MM.1S (cell line): ENCODE measurements at regions not wholly inside any gene's neighbourhood (a gene's known extent, or its start where the extent isn't known, plus 50 kb on each side); places are given as distances from the start of the nearest gene placed in this dataset.

Experiments used
- DNase-seq: peaks from one replicate; pipeline ENCODE4 v3.0.0-alpha.2; 2015
- H2AFZ ChIP-seq: fragments of 300-600 bp; sonication (generic); 2 replicates; pipeline ENCODE4 v1.6.0; 2016; ENCODE audit warnings: antibody characterized with exemption, low read length
- H3F3A ChIP-seq: fragments of 300-600 bp; sonication (generic); 2 replicates; pipeline ENCODE4 v1.6.1; 2016; ENCODE audit warnings: mild to moderate bottlenecking, antibody characterized with exemption, low read length, moderate library complexity, mixed read lengths; ENCODE audit not compliant: insufficient read depth
- H3K27ac ChIP-seq: fragments of 300-600 bp; sonication (generic); 2 replicates; pipeline ENCODE4 v1.5.1; 2016; ENCODE audit warnings: mild to moderate bottlenecking, low read length
- H3K27me3 ChIP-seq: fragments of 300-600 bp; sonication (generic); replicated peaks from 2 replicates; pipeline ENCODE4 v1.6.0; 2016; ENCODE audit warnings: low read length; ENCODE audit not compliant: insufficient read depth
- H3K36me3 ChIP-seq: fragments of 300-600 bp; sonication (generic); replicated peaks from 2 replicates; pipeline ENCODE4 v1.6.1; 2016; ENCODE audit warnings: mild to moderate bottlenecking, low read length, mixed read lengths; ENCODE audit not compliant: insufficient read depth
- H3K4me1 ChIP-seq: fragments of 300-600 bp; sonication (generic); 2 replicates; pipeline ENCODE4 v1.6.1; 2016; ENCODE audit warnings: low read length, mixed read lengths
- H3K4me2 ChIP-seq: fragments of 300-600 bp; sonication (generic); 2 replicates; pipeline ENCODE4 v1.6.0; 2016; ENCODE audit warnings: low read depth, low read length
- H3K4me3 ChIP-seq: fragments of 300-600 bp; sonication (generic); 2 replicates; pipeline ENCODE4 v1.5.1; 2016; ENCODE audit warnings: low read length, mixed read lengths
- H3K79me2 ChIP-seq: fragments of 300-600 bp; sonication (generic); 2 replicates; pipeline ENCODE4 v1.6.1; 2016; ENCODE audit warnings: mixed run types, low read length, mixed read lengths
- H3K9ac ChIP-seq: fragments of 300-600 bp; sonication (generic); 2 replicates; pipeline ENCODE4 v1.6.1; 2016; ENCODE audit warnings: low read length, mixed read lengths
- H3K9me2 ChIP-seq: fragments of 300-600 bp; sonication (generic); replicated peaks from 2 replicates; pipeline ENCODE4 v1.6.1; 2016; ENCODE audit warnings: mild to moderate bottlenecking, low read length, mixed read lengths; ENCODE audit not compliant: insufficient read depth
- H3K9me3 ChIP-seq: fragments of 300-600 bp; sonication (generic); replicated peaks from 2 replicates; pipeline ENCODE4 v1.6.1; 2016; ENCODE audit warnings: mild to moderate bottlenecking, low read length, mixed read lengths; ENCODE audit not compliant: insufficient read depth
- H4K20me1 ChIP-seq: fragments of 300-600 bp; sonication (generic); 2 replicates; pipeline ENCODE4 v1.6.1; 2016; ENCODE audit warnings: mild to moderate bottlenecking, low read length, moderate library complexity, mixed read lengths; ENCODE audit not compliant: insufficient read depth
- CTCF ChIP-seq: fragments of 300-600 bp; sonication (generic); IDR thresholded peaks from 2 replicates; pipeline ENCODE4 v1.5.1; 2016; ENCODE audit warnings: antibody characterized with exemption, low read length, mixed read lengths
- EZH2 ChIP-seq: fragments of 300-600 bp; sonication (generic); optimal IDR thresholded peaks from 2 replicates; pipeline ENCODE3; 2017; ENCODE audit warnings: low read depth, mild to moderate bottlenecking, antibody characterized with exemption, low read length, mixed read lengths
- EZH2phosphoT487 ChIP-seq: fragments of 300-600 bp; sonication (generic); IDR thresholded peaks from 2 replicates; pipeline ENCODE4 v1.6.1; 2018; ENCODE audit warnings: antibody characterized with exemption, low read length

DNA sequence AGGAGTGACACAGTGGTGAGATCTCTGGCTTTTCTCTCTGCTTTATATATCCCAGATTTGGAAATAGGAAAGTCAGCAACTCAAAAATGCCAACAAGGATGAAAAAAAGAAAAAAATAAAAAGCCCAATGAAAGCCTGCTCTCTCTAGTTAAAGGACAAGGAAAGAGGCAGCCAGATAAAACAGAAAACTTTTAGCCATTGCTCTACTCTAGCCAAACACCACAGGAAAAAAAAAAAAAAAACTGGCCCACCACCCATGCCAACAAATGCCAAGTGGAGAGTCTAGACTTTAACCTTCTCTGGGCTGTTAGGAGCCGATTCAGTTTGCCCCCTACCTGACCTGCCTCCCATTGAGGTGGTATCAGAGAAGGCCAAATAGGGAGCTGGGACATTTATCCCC, 222.3 kb upstream of the TMTC1 start:
- no peaks in the 10 kb centered on the region for H3K27me3 ChIP-seq
- no peak for DNase-seq
- H3K27ac ChIP-seq = no peak overlapping the region
- H3F3A ChIP-seq = no peaks in the 10 kb centered on the region
- H3K4me1 ChIP-seq = peaks cover 10% of the 10 kb centered on the region
- no peak overlapping the region for H3K9ac ChIP-seq
- no peaks in the 10 kb centered on the region for H3K79me2 ChIP-seq
- H3K9me3 ChIP-seq = no peaks in the 10 kb centered on the region
- H3K9me2 ChIP-seq = no peaks in the 10 kb centered on the region
- TF ChIP-seq EZH2phosphoT487 (no peak), CTCF (no peak), EZH2 (no peak)
- H3K4me3 ChIP-seq = no peak overlapping the region
- no peak overlapping the region for H3K4me2 ChIP-seq
- H3K36me3 ChIP-seq = no peaks in the 10 kb centered on the region
- no peaks in the 10 kb centered on the region for H4K20me1 ChIP-seq
- no peak overlapping the region for H2AFZ ChIP-seq

GRCh38 chr12:30003321-30003720, 219.6 kb upstream of the TMTC1 start:
- H3K9me3 ChIP-seq = no peaks in the 10 kb centered on the region

DNA sequence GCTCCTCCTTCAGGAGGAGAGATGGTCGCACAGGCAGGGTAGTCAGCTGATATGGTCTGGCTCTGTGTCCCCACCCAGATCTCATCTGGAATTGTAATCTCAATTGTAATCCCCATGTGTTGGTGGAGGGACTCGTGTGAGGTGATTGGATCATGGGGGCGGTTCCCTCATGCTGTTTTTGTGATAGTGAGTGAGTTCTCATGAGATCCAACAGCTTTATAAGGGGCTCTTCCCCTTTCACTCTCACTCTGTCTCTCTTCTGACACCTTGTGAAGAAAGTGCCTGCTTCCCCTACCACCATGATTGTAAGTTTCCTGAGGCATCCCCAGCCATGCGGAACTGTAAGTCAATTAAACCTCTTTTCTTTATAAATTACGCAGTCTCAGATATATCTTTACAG, 218.9 kb upstream of the TMTC1 start:
- H3K4me3 ChIP-seq = no peak overlapping the region
- DNase-seq = no peak
- H3K36me3 ChIP-seq = no peaks in the 10 kb centered on the region
- no peak for TF ChIP-seq EZH2
- no peaks in the 10 kb centered on the region for H3K79me2 ChIP-seq
- H3K9me3 ChIP-seq = no peaks in the 10 kb centered on the region
- no peaks in the 10 kb centered on the region for H3K27me3 ChIP-seq
- H3K4me2 ChIP-seq = no peak overlapping the region
- H3K27ac ChIP-seq = no peak overlapping the region
- H3K9ac ChIP-seq = no peak overlapping the region
- no peaks in the 10 kb centered on the region for H4K20me1 ChIP-seq
- peaks cover 10% of the 10 kb centered on the region for H3K4me1 ChIP-seq
- no peak overlapping the region for H2AFZ ChIP-seq
- no peaks in the 10 kb centered on the region for H3F3A ChIP-seq
- no peaks in the 10 kb centered on the region for H3K9me2 ChIP-seq

More at GRCh38 chr12:30003321-30003720, 219.6 kb upstream of the TMTC1 start:
- no peaks in the 10 kb centered on the region for H4K20me1 ChIP-seq
- no peak overlapping the region for H3K4me3 ChIP-seq
- no peaks in the 10 kb centered on the region for H3F3A ChIP-seq
- no peak overlapping the region for H3K9ac ChIP-seq
- H3K27ac ChIP-seq = no peak overlapping the region
- no peak for DNase-seq
- no peaks in the 10 kb centered on the region for H3K36me3 ChIP-seq
- H3K4me1 ChIP-seq = peaks cover 10% of the 10 kb centered on the region
- H3K79me2 ChIP-seq = no peaks in the 10 kb centered on the region
- TF ChIP-seq CTCF (no peak), EZH2phosphoT487 (no peak), EZH2 (no peak)
- H3K9me2 ChIP-seq = no peaks in the 10 kb centered on the region
- H2AFZ ChIP-seq = no peak overlapping the region
- no peak overlapping the region for H3K4me2 ChIP-seq
- H3K27me3 ChIP-seq = no peaks in the 10 kb centered on the region

DNA sequence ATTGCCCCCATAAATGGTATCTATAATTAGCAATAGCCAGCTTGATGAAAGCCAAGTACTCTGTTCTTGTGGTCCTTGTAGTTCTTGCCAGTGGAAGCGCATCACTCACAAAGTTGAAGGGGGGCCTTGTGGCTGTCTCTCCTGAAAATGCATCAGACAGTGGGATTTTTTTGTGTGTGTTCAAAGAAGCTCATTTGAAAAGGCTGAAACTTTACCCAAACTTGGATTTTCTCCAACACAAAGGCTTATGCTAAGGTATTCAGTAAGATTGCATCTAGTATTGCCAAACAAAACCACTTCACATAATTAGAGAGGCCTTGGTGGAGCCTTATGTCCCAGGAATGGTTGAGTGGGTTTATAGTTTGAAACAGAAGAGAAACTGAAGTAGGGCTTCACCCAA, 216.7 kb upstream of the TMTC1 start:
- no peak overlapping the region for H2AFZ ChIP-seq
- H3K9me2 ChIP-seq = no peaks in the 10 kb centered on the region
- H3K27me3 ChIP-seq = no peaks in the 10 kb centered on the region
- H3K9me3 ChIP-seq = no peaks in the 10 kb centered on the region
- no peak overlapping the region for H3K4me2 ChIP-seq
- no peaks in the 10 kb centered on the region for H4K20me1 ChIP-seq
- no peaks in the 10 kb centered on the region for H3F3A ChIP-seq
- no peak overlapping the region for H3K9ac ChIP-seq
- H3K36me3 ChIP-seq = no peaks in the 10 kb centered on the region
- H3K79me2 ChIP-seq = no peaks in the 10 kb centered on the region
- no peaks in the 10 kb centered on the region for H3K4me1 ChIP-seq
- no peak overlapping the region for H3K27ac ChIP-seq
- TF ChIP-seq EZH2 = no peak
- no peak for TF ChIP-seq CTCF
- no peak for TF ChIP-seq EZH2phosphoT487
- no peak overlapping the region for H3K4me3 ChIP-seq
- no peak for DNase-seq
